ENCODE measurements at regions not wholly inside any gene's neighbourhood (a gene's known extent, or its start where the extent isn't known, plus 50 kb on each side); places are given as distances from the start of the nearest gene placed in this dataset.
"Not testable (repeated sequence)": the region's sequence is repeated elsewhere in the genome, so short reads cannot be mapped to it uniquely, and the experiment has no call there.

DNA sequence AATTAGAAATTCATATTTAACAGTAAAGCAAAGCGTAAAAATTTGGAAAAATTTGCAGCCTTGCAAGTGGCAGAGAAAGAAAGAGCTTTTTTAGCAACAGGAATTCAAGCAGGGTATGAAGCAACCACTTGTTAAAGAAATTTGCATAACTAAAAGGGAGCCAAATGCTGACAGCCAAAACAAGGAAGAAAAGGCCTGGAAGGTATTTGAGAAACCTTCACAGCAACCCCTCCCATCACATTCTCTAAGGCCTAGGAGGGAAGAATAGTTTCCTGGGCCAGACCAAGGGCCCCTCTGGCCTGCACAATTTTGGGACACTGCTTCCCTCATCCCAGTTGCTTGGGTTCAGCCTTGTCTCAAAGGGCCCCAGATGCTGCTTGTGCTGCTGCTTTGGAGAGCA, 672.4 kb upstream of the TMPRSS15 start:
- TF ChIP-seq, protein P1, sequence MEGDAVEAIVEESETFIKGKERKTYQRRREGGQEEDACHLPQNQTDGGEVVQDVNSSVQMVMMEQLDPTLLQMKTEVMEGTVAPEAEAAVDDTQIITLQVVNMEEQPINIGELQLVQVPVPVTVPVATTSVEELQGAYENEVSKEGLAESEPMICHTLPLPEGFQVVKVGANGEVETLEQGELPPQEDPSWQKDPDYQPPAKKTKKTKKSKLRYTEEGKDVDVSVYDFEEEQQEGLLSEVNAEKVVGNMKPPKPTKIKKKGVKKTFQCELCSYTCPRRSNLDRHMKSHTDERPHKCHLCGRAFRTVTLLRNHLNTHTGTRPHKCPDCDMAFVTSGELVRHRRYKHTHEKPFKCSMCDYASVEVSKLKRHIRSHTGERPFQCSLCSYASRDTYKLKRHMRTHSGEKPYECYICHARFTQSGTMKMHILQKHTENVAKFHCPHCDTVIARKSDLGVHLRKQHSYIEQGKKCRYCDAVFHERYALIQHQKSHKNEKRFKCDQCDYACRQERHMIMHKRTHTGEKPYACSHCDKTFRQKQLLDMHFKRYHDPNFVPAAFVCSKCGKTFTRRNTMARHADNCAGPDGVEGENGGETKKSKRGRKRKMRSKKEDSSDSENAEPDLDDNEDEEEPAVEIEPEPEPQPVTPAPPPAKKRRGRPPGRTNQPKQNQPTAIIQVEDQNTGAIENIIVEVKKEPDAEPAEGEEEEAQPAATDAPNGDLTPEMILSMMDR (conservative IDR thresholded peaks at IDR 0.05), result no peak
- TF ChIP-seq ZFX (IDR thresholded peaks at IDR 0.05), result no peak
- no peak overlapping the region for H3K27ac ChIP-seq

- H3K27ac ChIP-seq, result no peak overlapping the region
- TF ChIP-seq, protein P1 (conservative IDR thresholded peaks at IDR 0.05), result no peak
- TF ChIP-seq ZFX (IDR thresholded peaks at IDR 0.05), result no peak
These were observed 706.1 kb upstream of the TMPRSS15 start for GRCh38 chr21:19109694-19110093.

DNA sequence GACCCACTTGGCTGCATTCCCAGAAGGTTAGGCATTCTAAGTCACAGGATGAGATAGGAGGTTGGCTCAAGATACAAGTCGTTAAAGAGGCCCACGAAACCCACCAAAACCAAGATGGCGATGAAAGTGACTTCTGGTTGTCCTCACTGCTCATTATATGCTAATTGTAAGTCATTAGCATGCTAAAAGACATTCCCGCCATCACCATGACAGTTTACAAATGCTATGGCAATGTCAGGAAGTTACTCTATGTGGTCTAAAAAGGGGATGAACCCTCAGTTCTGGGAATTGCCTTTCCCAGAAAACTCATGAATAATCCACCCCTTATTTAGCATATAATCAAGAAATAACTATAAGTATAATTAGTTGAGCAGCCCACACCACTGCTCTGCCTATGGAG, 715.7 kb upstream of the TMPRSS15 start:
- H3K27ac ChIP-seq, result not testable (repeated sequence)

GRCh38 chr21:19120591-19120990, 717.0 kb upstream of the TMPRSS15 start:
- TF ChIP-seq ZFX (IDR thresholded peaks at IDR 0.05), result no peak
- TF ChIP-seq, protein P1 (conservative IDR thresholded peaks at IDR 0.05), result no peak
- H3K27ac ChIP-seq, result no peak overlapping the region

GRCh38 chr21:19122356-19122755, 718.8 kb upstream of the TMPRSS15 start:
- TF ChIP-seq, protein P1 (conservative IDR thresholded peaks at IDR 0.05), result no peak
- no peak for TF ChIP-seq ZFX (IDR thresholded peaks at IDR 0.05)
- H3K27ac ChIP-seq, result no peak overlapping the region

DNA sequence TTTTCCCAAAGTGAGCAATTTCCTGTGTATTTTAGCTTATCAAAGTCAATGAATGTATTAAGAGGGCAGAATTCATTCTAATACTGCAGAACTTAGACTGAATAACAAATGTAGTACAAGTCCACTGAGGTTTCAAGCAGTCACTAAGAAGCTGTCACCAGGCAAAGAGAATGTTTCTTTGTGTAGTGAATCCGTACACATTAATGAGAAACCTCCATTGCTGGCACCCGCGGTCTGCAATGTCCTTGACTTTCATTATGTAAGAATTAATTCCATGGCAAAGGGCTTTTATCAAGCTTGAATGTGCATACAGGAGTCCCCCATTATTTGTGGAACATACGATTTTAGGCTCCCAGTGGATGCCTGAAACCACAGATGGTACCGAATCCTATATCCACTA, 719.5 kb upstream of the TMPRSS15 start:
- TF ChIP-seq ZFX (IDR thresholded peaks at IDR 0.05), result no peak
- TF ChIP-seq, protein P1 (conservative IDR thresholded peaks at IDR 0.05), result no peak
- H3K27ac ChIP-seq, result no peak overlapping the region

GRCh38 chr21:19123525-19123924, 719.9 kb upstream of the TMPRSS15 start:
- TF ChIP-seq, protein P1 (conservative IDR thresholded peaks at IDR 0.05), result no peak
- TF ChIP-seq ZFX (IDR thresholded peaks at IDR 0.05), result no peak
- H3K27ac ChIP-seq, result no peak overlapping the region

DNA sequence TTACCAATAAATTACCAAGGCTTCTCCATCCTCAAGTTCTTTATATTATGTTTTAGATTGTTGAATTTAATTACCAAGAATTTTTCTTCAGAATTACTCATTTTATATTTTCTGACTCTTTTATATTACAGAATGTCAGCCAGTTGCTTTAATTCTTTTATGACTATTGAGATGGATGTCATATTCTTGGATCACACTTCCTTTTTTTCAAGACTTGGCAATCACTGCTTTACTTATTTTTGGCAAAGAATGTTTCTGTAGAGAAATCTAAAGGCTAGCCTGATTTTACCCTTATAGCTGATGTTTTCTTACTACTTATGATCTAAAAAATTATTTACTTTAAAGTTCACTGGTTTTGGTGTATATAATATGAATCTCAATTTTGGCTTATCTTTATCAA, 721.1 kb upstream of the TMPRSS15 start:
- TF ChIP-seq, protein P1 (conservative IDR thresholded peaks at IDR 0.05), result no peak
- TF ChIP-seq ZFX (IDR thresholded peaks at IDR 0.05), result no peak
- no peak overlapping the region for H3K27ac ChIP-seq
